Nephron (organoid): ENCODE measurements at regions not wholly inside any gene's neighbourhood (a gene's known extent, or its start where the extent isn't known, plus 50 kb on each side); places are given as distances from the start of the nearest gene placed in this dataset.
"Not testable (repeated sequence)": the region's sequence is repeated elsewhere in the genome, so short reads cannot be mapped to it uniquely, and the experiment has no call there.

Experiments used
- H3K27ac Mint-ChIP-seq, 3 experiments: 2 replicates each; pipeline ENCODE4 v1.8.0; 2020; ENCODE audit warnings: mixed read lengths in 3 of 3, mild to moderate bottlenecking in 2 of 3, moderate library complexity in 1 of 3
- H3K27me3 Mint-ChIP-seq: 2 replicates; pipeline ENCODE4 v1.8.0; 2021; ENCODE audit warnings: low read depth, mild to moderate bottlenecking, moderate library complexity, mixed read lengths
- H3K36me3 Mint-ChIP-seq: 2 replicates; pipeline ENCODE4 v1.8.0; 2020; ENCODE audit warnings: low read depth, mixed read lengths
- H3K4me1 Mint-ChIP-seq: 2 replicates; pipeline ENCODE4 v1.8.0; 2020; ENCODE audit warnings: mixed read lengths
- H3K4me3 Mint-ChIP-seq, 3 experiments: 2 replicates each; pipeline ENCODE4 v1.8.0; 2020; ENCODE audit warnings: mild to moderate bottlenecking in 3 of 3, mixed read lengths in 3 of 3, moderate library complexity in 2 of 3
- H3K9me3 Mint-ChIP-seq: 2 replicates; pipeline ENCODE4 v1.8.0; 2020; ENCODE audit warnings: mixed read lengths
- TF ChIP-seq, protein P1 (sequence below), 3 experiments: fragments of 200-600 bp; sonication (generic); IDR thresholded peaks; one replicate each; pipeline ENCODE4 v1.5.0; 2021; ENCODE audit warnings: antibody characterized with exemption in 3 of 3; ENCODE audit not compliant: unreplicated experiment in 3 of 3

- Mint-ChIP-seq H3K36me3 (no peaks in the 10 kb centered on the region), H3K9me3 (no peaks in the 10 kb centered on the region), H3K4me1 (peaks cover 19% of the 10 kb centered on the region), H3K27ac (no peak overlapping the region), H3K27me3 (no peaks in the 10 kb centered on the region), H3K4me3 (no peak overlapping the region)
- TF ChIP-seq, protein P1, sequence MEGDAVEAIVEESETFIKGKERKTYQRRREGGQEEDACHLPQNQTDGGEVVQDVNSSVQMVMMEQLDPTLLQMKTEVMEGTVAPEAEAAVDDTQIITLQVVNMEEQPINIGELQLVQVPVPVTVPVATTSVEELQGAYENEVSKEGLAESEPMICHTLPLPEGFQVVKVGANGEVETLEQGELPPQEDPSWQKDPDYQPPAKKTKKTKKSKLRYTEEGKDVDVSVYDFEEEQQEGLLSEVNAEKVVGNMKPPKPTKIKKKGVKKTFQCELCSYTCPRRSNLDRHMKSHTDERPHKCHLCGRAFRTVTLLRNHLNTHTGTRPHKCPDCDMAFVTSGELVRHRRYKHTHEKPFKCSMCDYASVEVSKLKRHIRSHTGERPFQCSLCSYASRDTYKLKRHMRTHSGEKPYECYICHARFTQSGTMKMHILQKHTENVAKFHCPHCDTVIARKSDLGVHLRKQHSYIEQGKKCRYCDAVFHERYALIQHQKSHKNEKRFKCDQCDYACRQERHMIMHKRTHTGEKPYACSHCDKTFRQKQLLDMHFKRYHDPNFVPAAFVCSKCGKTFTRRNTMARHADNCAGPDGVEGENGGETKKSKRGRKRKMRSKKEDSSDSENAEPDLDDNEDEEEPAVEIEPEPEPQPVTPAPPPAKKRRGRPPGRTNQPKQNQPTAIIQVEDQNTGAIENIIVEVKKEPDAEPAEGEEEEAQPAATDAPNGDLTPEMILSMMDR (IDR thresholded peaks at IDR 0.05; ENCODE audit: unreplicated experiment in 3 of 3): no peak
These were observed 115.9 kb downstream of the FEM1C start for GRCh38 chr5:115428676-115429075.

- TF ChIP-seq, protein P1 (IDR thresholded peaks at IDR 0.05; ENCODE audit: unreplicated experiment in 3 of 3): no peak
- no peaks in the 10 kb centered on the region for H3K36me3 Mint-ChIP-seq
- no peak overlapping the region for H3K4me3 Mint-ChIP-seq
- no peaks in the 10 kb centered on the region for H3K9me3 Mint-ChIP-seq
- no peak overlapping the region for H3K27ac Mint-ChIP-seq
- no peaks in the 10 kb centered on the region for H3K27me3 Mint-ChIP-seq
- peaks cover 22% of the 10 kb centered on the region for H3K4me1 Mint-ChIP-seq
These were observed 116.3 kb downstream of the FEM1C start for GRCh38 chr5:115428248-115428647.

DNA sequence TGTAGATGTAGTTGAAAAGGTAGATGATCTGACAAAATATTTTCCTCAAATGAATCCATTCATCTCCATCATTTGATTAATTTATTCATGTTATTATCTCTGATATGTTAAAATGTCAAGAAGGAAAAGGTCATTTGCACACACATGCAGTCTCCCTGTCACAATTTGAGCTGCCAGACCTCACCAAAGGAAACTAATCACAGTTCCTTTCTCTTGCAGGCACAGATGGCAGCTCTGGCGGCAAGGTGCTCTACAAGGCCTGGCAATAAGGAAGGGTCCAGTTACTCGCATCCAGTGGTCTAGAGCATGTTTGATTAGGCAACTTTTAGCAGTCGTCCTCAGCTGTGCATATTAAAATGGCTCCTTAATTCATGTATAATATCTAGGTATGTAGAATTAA, 120.1 kb downstream of the FEM1C start:
- TF ChIP-seq, protein P1 (IDR thresholded peaks at IDR 0.05; ENCODE audit: unreplicated experiment in 3 of 3): no peak
- H3K4me3 Mint-ChIP-seq: no peak overlapping the region
- no peaks in the 10 kb centered on the region for H3K27me3 Mint-ChIP-seq
- H3K9me3 Mint-ChIP-seq: no peaks in the 10 kb centered on the region
- H3K27ac Mint-ChIP-seq: no peak overlapping the region
- peaks cover 18% of the 10 kb centered on the region for H3K4me1 Mint-ChIP-seq
- no peaks in the 10 kb centered on the region for H3K36me3 Mint-ChIP-seq

DNA sequence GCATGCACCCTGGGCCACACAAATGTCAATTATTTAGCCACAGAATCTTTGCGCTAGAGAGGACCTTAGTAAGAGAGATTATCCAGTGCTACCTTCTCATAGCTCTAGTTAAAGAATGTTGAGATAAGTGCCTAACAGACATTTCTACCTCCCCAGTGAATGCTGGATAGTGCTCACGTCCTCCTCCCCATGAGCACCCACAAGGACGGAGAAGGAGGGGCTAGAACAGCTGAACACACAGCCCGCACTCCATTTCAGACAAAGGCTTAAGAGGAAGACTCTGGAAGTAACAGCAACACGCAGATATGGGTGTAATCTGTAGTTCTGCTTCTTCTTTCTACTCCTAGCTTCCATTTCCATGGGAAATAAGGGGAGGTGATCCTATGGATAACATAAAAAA, 120.5 kb downstream of the FEM1C start:
- H3K36me3 Mint-ChIP-seq: no peaks in the 10 kb centered on the region
- H3K27ac Mint-ChIP-seq: no peak overlapping the region
- no peaks in the 10 kb centered on the region for H3K9me3 Mint-ChIP-seq
- TF ChIP-seq, protein P1 (IDR thresholded peaks at IDR 0.05; ENCODE audit: unreplicated experiment in 3 of 3): no peak
- H3K4me1 Mint-ChIP-seq: peaks cover 18% of the 10 kb centered on the region
- H3K27me3 Mint-ChIP-seq: no peaks in the 10 kb centered on the region
- no peak overlapping the region for H3K4me3 Mint-ChIP-seq

- H3K36me3 Mint-ChIP-seq: no peaks in the 10 kb centered on the region
- no peaks in the 10 kb centered on the region for H3K9me3 Mint-ChIP-seq
- TF ChIP-seq, protein P1 (IDR thresholded peaks at IDR 0.05; ENCODE audit: unreplicated experiment in 3 of 3): no peak
- H3K4me3 Mint-ChIP-seq: peak overlapping the region in 2 of 3 experiments; percentile 41 to 63
- H3K4me1 Mint-ChIP-seq: peaks cover 18% of the 10 kb centered on the region
- no peaks in the 10 kb centered on the region for H3K27me3 Mint-ChIP-seq
- H3K27ac Mint-ChIP-seq: no peak overlapping the region
These were observed 121.0 kb downstream of the FEM1C start for GRCh38 chr5:115423541-115423940.

- TF ChIP-seq, protein P1 (IDR thresholded peaks at IDR 0.05; ENCODE audit: unreplicated experiment in 3 of 3): no peak
- Mint-ChIP-seq H3K36me3 (no peaks in the 10 kb centered on the region), H3K4me1 (peaks cover 18% of the 10 kb centered on the region), H3K27me3 (no peaks in the 10 kb centered on the region), H3K27ac (no peak overlapping the region), H3K9me3 (no peaks in the 10 kb centered on the region), H3K4me3 (no peak overlapping the region)
These were observed 121.5 kb downstream of the FEM1C start for GRCh38 chr5:115423051-115423450.

DNA sequence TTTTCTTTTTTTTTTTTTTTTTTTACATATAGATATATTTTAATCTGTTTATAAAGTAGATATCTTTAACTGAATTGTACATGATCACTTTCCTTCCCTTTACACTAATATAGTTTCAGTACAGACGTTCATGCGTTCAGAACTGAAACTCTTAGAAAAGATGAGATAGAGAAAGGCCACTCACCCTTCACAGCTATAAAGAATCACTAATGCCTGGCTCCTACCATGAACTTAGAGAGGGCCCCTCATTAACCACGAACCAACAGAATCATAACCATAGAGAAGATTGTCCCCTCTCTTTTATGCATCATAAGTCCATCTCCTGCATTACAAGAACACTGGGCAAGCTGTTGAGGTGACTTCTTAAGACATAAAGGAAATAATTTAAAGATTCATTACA, 123.8 kb downstream of the FEM1C start:
- not testable (repeated sequence) for H3K9me3 Mint-ChIP-seq, H3K36me3 Mint-ChIP-seq, H3K4me3 Mint-ChIP-seq, H3K27me3 Mint-ChIP-seq, H3K27ac Mint-ChIP-seq
- peaks cover 18% of the 10 kb centered on the region for H3K4me1 Mint-ChIP-seq
